Epidermal melanocyte (primary cell): ENCODE measurements at regions not wholly inside any gene's neighbourhood (a gene's known extent, or its start where the extent isn't known, plus 50 kb on each side); places are given as distances from the start of the nearest gene placed in this dataset.

ENCODE experiments used
- DNase-seq: peaks from one replicate; pipeline ENCODE4 v3.0.0; 2011; ENCODE audit warnings: low spot score; ENCODE audit not compliant: insufficient read length

- DNase-seq, result no peak
Observed at GRCh38 chr2:104673225-104673624, 180.7 kb upstream of the POU3F3 start.

- DNase-seq, result no peak
Observed at GRCh38 chr2:104678181-104678580, 175.7 kb upstream of the POU3F3 start.

- DNase-seq, result no peak
Observed at GRCh38 chr2:104685591-104685990, 168.3 kb upstream of the POU3F3 start.

- no peak for DNase-seq
Observed at GRCh38 chr2:104687147-104687546, 166.8 kb upstream of the POU3F3 start.

GRCh38 chr2:104690255-104690984, 163.5 kb upstream of the POU3F3 start:
- DNase-seq, result no peak

GRCh38 chr2:104698276-104698675, 155.6 kb upstream of the POU3F3 start:
- no peak for DNase-seq

GRCh38 chr2:104701411-104701911, 152.5 kb upstream of the POU3F3 start:
- DNase-seq, result no peak

GRCh38 chr2:104702031-104702850, 151.7 kb upstream of the POU3F3 start:
- DNase-seq, result no peak

GRCh38 chr2:104703669-104704068, 150.2 kb upstream of the POU3F3 start:
- no peak for DNase-seq

- no peak for DNase-seq
Observed at GRCh38 chr2:104704496-104705245, 149.2 kb upstream of the POU3F3 start.

- DNase-seq, result no peak
Observed at GRCh38 chr2:104707056-104707455, 146.9 kb upstream of the POU3F3 start.

GRCh38 chr2:104708967-104709366, 144.9 kb upstream of the POU3F3 start:
- no peak for DNase-seq

GRCh38 chr2:104716061-104716460, 137.9 kb upstream of the POU3F3 start:
- DNase-seq, result no peak

- no peak for DNase-seq
Observed at GRCh38 chr2:104733226-104733943, 120.5 kb upstream of the POU3F3 start.

GRCh38 chr2:104734937-104735586, 118.9 kb upstream of the POU3F3 start:
- no peak for DNase-seq

GRCh38 chr2:104736026-104736425, 117.9 kb upstream of the POU3F3 start:
- DNase-seq, result no peak

- no peak for DNase-seq
Observed at GRCh38 chr2:104741860-104742259, 112.1 kb upstream of the POU3F3 start.

GRCh38 chr2:104744537-104744936, 109.4 kb upstream of the POU3F3 start:
- no peak for DNase-seq

GRCh38 chr2:104745846-104746245, 108.1 kb upstream of the POU3F3 start:
- DNase-seq, result no peak

GRCh38 chr2:104746299-104746698, 107.6 kb upstream of the POU3F3 start:
- DNase-seq, result no peak

GRCh38 chr2:104746858-104747257, 107.1 kb upstream of the POU3F3 start:
- DNase-seq, result no peak
